HG03439 (cell line): ENCODE measurements at regions not wholly inside any gene's neighbourhood (a gene's known extent, or its start where the extent isn't known, plus 50 kb on each side); places are given as distances from the start of the nearest gene placed in this dataset.

Experiments used
- ATAC-seq: cut with Tn5 transposase; IDR thresholded peaks from one replicate; pipeline ENCODE4 v1.9.1; 2021; ENCODE audit warnings: mild to moderate bottlenecking, moderate library complexity; ENCODE audit not compliant: unreplicated experiment

GRCh38 chr20:11324990-11325389 is 592.7 kb upstream of the BTBD3 start:
- no peak for ATAC-seq

- ATAC-seq = no peak
Observed at GRCh38 chr20:11328839-11329238, 588.9 kb upstream of the BTBD3 start.

GRCh38 chr20:11329271-11329670 is 588.4 kb upstream of the BTBD3 start:
- no peak for ATAC-seq

- ATAC-seq = no peak
Observed at GRCh38 chr20:11331096-11331495, 586.6 kb upstream of the BTBD3 start.

DNA sequence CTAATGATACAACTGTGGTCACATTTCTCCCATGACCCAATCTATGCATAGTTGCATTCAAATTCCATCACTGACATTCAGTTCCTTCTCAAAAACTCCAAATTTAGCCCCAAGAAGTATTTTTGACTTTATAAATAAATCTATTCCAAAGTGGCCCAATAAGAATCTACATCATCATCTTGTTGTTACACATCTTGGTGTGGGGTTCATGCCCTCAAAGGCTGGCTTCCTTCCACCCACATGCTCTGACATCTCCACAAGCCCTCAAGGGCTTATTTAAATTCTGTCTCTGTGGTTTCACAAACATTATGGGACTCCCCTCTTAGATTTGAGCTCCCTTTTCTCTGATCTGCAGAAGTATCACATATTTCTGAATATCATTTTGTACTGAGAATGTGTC is 585.3 kb upstream of the BTBD3 start:
- no peak for ATAC-seq

GRCh38 chr20:11333634-11334033 is 584.1 kb upstream of the BTBD3 start:
- no peak for ATAC-seq

GRCh38 chr20:11337361-11338130 is 580.1 kb upstream of the BTBD3 start:
- no peak for ATAC-seq

DNA sequence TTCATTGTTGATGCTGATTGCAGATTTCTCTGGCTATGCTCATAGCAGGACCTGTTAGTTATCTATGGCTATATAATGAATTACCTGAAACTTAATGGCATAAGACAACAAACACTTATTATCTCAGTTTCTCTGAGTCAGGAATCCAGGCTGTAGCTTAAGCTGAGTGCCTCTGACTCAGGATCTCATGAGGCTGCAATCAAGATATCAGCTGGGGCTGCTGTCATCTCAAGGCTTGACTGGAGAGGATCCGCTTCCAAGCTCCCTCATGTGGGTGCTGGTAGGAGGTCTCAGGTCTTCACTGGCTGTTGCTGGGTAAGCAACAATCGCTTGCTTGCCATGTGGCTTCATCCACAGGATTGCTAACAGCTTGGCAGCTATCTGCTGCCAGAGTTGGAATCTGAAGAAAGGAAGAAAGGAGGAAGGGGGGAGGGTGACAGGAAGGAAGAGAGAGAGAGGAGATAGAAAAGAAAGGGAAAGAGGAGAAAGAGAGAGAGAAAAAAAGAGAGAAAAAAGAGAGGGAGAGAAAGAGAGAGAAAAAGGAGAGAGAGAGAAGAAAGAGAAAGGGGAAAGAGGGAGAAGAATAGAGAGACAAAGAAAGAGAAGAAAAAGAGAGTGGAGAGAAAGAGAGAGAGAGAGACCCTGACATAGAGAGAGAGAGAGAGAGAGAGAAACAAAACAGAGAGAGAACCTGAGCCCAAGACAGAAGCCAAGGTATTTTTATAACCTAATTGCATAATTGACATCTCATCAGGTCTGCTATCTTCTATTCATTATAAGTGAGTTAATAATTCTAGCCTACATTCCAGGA is 579.0 kb upstream of the BTBD3 start:
- no peak for ATAC-seq

- no peak for ATAC-seq
Observed at GRCh38 chr20:11344939-11345338, 572.8 kb upstream of the BTBD3 start.

GRCh38 chr20:11347738-11348137 is 570.0 kb upstream of the BTBD3 start:
- no peak for ATAC-seq

DNA sequence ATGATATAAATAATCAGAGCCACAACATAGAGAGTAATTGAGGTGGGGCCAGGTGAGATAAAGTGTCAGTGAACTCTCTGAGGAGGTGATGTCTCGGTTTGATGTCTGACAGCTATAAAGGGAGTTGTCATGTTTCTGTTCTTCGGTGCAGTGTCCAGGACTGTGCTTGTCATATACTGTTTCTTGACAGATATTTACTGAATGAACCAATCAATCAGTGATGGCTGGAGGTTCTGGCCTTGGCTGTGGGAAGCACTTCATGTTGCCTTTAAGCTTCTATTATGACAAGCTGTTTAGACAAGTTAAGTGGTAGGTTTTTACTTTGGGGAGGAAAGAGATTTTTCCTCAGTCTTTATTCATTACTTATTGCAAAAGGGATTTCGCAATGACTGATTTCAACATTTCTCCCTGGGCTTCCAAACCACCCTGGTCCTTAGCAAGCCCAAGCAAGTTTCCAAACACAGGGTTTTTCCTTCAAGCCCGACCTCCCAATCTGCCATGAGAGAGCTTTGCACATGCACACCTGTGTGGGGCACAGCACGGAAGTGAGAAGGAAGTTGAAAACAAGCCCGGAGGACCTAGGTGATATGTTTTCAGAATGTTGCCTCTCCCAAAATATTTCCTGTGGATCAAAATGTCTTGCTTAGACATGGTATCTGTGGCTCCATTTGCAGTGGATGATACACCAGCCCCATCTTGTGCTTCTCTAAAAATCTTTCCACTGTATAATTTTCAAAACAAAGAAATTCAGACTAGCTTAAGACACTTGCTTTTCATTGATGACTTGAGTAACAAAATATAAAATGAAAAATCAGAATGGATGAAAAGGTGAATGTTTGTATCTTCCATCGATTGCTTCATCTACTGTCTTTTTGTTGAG is 567.3 kb upstream of the BTBD3 start:
- no peak for ATAC-seq

- no peak for ATAC-seq
Observed at GRCh38 chr20:11352041-11352440, 565.7 kb upstream of the BTBD3 start.

DNA sequence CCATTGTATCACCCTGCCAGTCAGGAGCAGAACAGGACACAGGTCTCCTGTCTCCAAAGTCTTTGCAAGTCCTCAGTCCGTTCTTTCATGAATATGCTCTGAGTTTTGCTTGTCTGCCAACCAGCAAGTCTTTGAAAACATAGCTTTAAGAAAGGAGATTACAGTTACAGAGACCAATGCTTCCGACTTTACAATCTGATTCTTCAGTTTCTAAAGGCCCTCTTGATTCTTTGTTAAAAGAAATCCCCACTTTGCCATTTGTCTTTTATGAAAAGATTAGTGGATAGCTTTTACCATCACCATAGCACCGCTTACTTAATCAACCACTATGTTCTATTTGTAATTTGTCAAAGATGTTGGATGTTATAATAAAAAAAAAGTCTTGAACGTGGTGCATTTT is 562.8 kb upstream of the BTBD3 start:
- no peak for ATAC-seq

DNA sequence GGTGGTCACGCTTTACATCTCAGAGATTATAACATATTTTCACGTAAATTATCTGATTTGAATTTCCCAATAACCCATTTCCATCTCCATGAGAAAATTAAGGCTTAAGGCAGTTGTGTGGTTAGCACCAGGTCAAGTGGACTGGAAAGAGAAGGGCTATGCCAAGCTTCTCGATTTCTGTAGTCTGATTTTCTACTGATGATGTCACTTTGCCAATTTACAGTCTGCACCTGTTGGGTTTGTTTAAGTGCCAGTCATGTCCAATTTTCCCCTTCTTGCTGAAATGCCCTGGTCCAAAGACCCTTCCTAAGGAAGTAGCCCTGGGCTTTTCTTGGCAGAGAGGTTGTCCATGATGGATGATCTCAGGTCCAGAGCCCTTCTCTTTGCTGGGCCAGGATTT is 562.3 kb upstream of the BTBD3 start:
- no peak for ATAC-seq

GRCh38 chr20:11356061-11356460 is 561.6 kb upstream of the BTBD3 start:
- no peak for ATAC-seq

GRCh38 chr20:11362450-11362849 is 555.2 kb upstream of the BTBD3 start:
- no peak for ATAC-seq

DNA sequence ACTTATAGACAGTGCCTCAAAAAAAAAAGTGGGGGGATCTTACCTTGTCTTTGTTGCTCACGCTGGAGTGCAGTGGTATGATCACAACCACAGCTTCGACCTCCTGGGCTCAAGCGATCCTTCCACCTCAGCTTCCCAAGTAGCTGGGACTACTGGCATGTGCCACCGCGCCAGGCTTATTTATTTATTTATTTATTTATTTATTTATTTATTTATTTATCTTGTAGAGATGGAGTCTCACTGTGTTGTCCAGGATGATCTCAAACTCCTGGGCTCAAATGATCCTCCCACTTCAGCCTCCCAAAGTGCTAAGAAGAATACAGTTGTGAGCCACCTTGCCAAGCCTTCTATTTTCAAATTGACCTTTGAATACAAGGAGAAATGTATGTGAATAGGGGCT is 553.0 kb upstream of the BTBD3 start:
- no peak for ATAC-seq

GRCh38 chr20:11366660-11367059 is 551.0 kb upstream of the BTBD3 start:
- no peak for ATAC-seq

GRCh38 chr20:11368499-11368898 is 549.2 kb upstream of the BTBD3 start:
- ATAC-seq = no peak

GRCh38 chr20:11368965-11369711 is 548.6 kb upstream of the BTBD3 start:
- ATAC-seq = no peak

DNA sequence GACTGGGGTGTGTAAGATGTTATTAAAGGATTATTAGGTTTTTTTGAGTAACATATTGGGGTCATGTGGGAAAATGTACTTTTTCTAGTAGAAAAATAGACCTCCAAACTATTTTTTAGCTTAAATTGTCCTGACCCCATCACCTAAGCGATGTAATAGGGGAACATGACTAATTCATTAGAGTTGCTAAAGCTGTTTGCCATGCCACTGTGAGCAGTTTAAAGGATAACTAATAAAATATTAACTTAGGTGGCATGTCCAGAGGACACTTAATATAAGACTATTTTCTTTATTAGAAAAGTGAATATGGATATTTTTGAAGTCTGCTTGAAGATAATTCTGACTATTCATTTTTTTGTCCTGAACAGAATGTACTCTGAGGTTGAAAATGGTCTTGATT is 545.9 kb upstream of the BTBD3 start:
- no peak for ATAC-seq
